Thyroid gland (tissue), 4 donors: ENCODE measurements at regions not wholly inside any gene's neighbourhood (a gene's known extent, or its start where the extent isn't known, plus 50 kb on each side); places are given as distances from the start of the nearest gene placed in this dataset.

Experiments
- DNase-seq, 2 donors: peaks; one replicate each; pipeline ENCODE4 v3.0.0-alpha.2; 2019
- H3K27ac ChIP-seq, 3 donors: fragments of 200-600 bp; sonication (generic); 1 replicate in 2 of 3; 2 replicates in 1 of 3; pipeline ENCODE4 v1.5.1; 2016 to 2019; ENCODE audit warnings: mild to moderate bottlenecking in 1 of 3, moderate library complexity in 1 of 3
- H3K27me3 ChIP-seq: fragments of 200-600 bp; sonication (generic); one replicate; pipeline ENCODE4 v1.5.1; 2019
- H3K36me3 ChIP-seq, 2 donors: fragments of 200-600 bp; sonication (generic); one replicate each; pipeline ENCODE4 v1.5.1; 2016 to 2019
- H3K4me1 ChIP-seq, 2 donors: fragments of 200-600 bp; sonication (generic); one replicate each; pipeline ENCODE4 v1.5.1; 2017 to 2019
- H3K4me3 ChIP-seq, 3 donors: fragments of 200-600 bp; sonication (generic); replicated peaks in 1 of 3; 1 replicate in 2 of 3; 2 replicates in 1 of 3; pipeline ENCODE4 v1.5.1; 2016; ENCODE audit warnings: mild to moderate bottlenecking in 1 of 3
- H3K9me3 ChIP-seq: fragments of 200-600 bp; sonication (generic); one replicate; pipeline ENCODE4 v1.5.1; 2017
- POLR2A ChIP-seq, 2 donors: fragments of 450-650 bp; IDR thresholded peaks; one replicate each; pipeline ENCODE4 v1.6.1; 2017; ENCODE audit warnings: antibody characterized with exemption in 2 of 2, mild to moderate bottlenecking in 2 of 2, moderate library complexity in 1 of 2
- WGBS, 2 donors: methylation state at CpG; one replicate each; pipeline ENCODE4 v1.1.5; 2017; 5-methylcytosine and 5-hydroxymethylcytosine counted together
- intact Hi-C: fragments of 100-400 bp; cut with DNase I; formaldehyde crosslinking; loops from one replicate; pipeline ENCODE4 v1.15.1; 2023
- TF ChIP-seq, protein P1 (sequence below), 6 experiments: fragments of 200-600 bp in 3 of 6; fragments of 450-650 bp in 3 of 6; sonication (generic) in 3 of 6; IDR thresholded peaks; one replicate each; pipeline ENCODE4 v1.5.1; 2016 to 2019; ENCODE audit warnings: antibody characterized with exemption in 6 of 6, mild to moderate bottlenecking in 2 of 6, inconsistent platforms in 1 of 6, moderate library complexity in 1 of 6

DNA sequence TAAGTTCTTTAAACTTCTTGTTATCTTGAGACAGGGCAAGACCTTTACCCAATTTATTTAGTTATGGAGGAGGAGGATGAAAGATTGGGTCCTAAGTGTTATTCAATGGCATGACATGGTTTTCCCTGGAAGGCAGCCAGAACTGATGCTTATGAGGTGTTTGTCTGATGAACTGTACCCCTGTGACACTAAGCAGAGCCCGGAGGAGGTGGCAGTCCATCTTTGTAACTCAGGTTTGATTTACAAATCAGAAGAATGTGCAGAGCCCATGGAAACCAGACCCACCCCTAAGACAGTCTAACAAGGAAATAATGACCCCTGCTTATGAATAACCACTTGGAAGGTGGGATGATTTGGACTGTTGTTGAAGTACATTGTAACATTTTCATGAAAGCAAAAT is 878.6 kb upstream of the NR2F2 start:
- no peaks in the 10 kb centered on the region for H3K36me3 ChIP-seq
- H3K4me1 ChIP-seq, result no peaks in the 10 kb centered on the region
- no peak overlapping the region for H3K4me3 ChIP-seq
- H3K27me3 ChIP-seq, result no peaks in the 10 kb centered on the region
- 75 to 85% methylated on average over 1 of the region's 1 CpG for WGBS, 2 donors
- intact Hi-C loops, result no loop called here
- H3K27ac ChIP-seq, result no peak overlapping the region
- TF ChIP-seq, protein P1, sequence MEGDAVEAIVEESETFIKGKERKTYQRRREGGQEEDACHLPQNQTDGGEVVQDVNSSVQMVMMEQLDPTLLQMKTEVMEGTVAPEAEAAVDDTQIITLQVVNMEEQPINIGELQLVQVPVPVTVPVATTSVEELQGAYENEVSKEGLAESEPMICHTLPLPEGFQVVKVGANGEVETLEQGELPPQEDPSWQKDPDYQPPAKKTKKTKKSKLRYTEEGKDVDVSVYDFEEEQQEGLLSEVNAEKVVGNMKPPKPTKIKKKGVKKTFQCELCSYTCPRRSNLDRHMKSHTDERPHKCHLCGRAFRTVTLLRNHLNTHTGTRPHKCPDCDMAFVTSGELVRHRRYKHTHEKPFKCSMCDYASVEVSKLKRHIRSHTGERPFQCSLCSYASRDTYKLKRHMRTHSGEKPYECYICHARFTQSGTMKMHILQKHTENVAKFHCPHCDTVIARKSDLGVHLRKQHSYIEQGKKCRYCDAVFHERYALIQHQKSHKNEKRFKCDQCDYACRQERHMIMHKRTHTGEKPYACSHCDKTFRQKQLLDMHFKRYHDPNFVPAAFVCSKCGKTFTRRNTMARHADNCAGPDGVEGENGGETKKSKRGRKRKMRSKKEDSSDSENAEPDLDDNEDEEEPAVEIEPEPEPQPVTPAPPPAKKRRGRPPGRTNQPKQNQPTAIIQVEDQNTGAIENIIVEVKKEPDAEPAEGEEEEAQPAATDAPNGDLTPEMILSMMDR (IDR thresholded peaks at IDR 0.05), result no peak
- no peak for TF ChIP-seq POLR2A (IDR thresholded peaks at IDR 0.05)
- DNase-seq, result no peak
- no peaks in the 10 kb centered on the region for H3K9me3 ChIP-seq

DNA sequence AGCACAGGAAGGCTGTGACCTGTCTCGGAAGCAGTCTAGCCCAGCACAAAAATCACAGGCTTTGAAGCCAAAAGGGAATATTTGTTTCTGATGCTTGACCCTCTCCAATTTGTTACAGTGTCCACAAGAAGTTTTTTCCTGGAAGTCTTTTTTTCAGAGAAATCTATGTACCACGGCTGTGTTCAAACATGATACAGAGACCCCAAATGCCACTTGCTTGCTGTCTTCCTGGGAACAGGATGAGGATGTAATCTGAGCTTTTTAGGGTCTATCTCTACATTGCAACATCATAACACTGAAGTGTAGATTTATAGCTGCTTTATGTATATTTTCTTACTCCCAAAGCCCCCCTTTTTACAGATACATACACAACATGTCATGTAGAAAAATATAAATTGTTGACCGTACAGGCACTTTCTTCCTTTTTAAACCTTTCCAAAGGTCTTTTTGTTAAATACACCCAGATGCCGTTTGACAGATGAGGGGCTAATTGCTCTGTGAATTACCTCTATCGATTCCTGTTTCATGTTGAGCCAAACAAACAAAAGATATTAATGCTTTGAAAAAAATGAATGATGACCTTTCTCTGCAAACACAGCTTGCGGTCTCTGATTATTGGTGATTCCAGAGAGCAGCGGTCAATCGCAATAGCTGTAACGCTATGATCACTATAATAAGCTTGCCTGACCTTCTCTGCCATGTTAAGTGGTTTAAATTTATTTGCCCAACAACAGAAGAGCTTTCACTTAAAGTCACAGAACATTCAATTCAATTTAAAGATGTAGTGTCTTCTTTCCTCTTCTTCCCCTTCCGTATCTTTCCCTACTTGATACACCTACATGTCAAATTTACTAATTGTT is 875.9 kb upstream of the NR2F2 start:
- 70 to 74% methylated on average over 10 of the region's 10 CpGs for WGBS, 2 donors
- TF ChIP-seq POLR2A (IDR thresholded peaks at IDR 0.05), result no peak
- TF ChIP-seq, protein P1 (IDR thresholded peaks at IDR 0.05), result no peak
- no peaks in the 10 kb centered on the region for H3K27me3 ChIP-seq
- intact Hi-C loops, result no loop called here
- no peaks in the 10 kb centered on the region for H3K36me3 ChIP-seq
- H3K9me3 ChIP-seq, result no peaks in the 10 kb centered on the region
- no peak for DNase-seq
- no peak overlapping the region for H3K27ac ChIP-seq
- peaks cover 0 to 4% of the 10 kb centered on the region in 2 donors for H3K4me1 ChIP-seq
- H3K4me3 ChIP-seq, result no peak overlapping the region

DNA sequence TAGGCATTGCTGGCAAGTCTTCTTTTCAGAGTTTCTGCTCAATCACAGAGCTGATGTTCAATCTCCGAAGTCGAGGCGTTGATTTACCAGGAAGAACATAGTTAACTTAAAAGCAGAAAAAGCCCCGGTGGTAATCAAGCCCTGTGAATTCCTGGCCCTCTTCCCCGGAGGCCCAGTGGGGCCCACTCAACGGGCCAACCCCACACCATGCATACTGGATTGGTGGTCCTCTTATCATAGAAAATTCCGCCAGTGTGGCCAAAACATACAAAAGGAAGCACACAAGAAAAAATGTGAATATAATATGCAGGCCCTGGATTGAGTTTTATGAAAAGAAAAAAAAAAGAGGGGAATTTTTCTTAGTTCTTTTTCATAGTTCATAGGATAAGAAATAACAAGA is 873.0 kb upstream of the NR2F2 start:
- H3K9me3 ChIP-seq, result no peaks in the 10 kb centered on the region
- TF ChIP-seq, protein P1 (IDR thresholded peaks at IDR 0.05), result no peak
- TF ChIP-seq POLR2A (IDR thresholded peaks at IDR 0.05), result no peak
- no peaks in the 10 kb centered on the region for H3K36me3 ChIP-seq
- peaks cover 0 to 4% of the 10 kb centered on the region in 2 donors for H3K4me1 ChIP-seq
- WGBS, 2 donors, result 68 to 79% methylated on average over 7 of the region's 7 CpGs
- H3K27ac ChIP-seq, result peak overlapping the region in 1 of 3 donors; percentile 27
- H3K4me3 ChIP-seq, result no peak overlapping the region
- intact Hi-C loops, result no loop called here
- no peaks in the 10 kb centered on the region for H3K27me3 ChIP-seq
- DNase-seq, result no peak

DNA sequence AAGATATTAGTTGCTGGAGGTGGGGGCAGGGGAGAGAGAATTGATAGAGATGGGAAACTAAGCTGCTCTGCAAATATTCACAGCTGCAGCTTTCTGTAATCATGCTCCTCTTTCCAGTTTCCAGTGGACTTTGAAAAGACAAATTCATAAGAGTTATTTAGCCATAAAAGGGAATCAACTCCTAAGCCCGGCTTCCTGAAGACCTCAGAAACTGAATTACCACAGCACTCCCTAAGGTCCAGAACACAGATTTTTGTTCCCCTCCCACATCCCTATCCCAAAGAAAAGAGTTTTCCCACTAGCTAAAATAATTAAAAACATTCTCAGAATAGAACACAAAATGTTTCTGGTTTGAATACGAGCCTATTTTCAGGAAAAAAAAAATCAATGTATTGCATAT is 871.8 kb upstream of the NR2F2 start:
- Histone ChIP-seq H3K4me1 (peaks cover 0 to 4% of the 10 kb centered on the region in 2 donors), H3K36me3 (no peaks in the 10 kb centered on the region), H3K4me3 (no peak overlapping the region), H3K27me3 (no peaks in the 10 kb centered on the region), H3K9me3 (no peaks in the 10 kb centered on the region), H3K27ac (peak overlapping the region in 2 of 3 donors; percentile 29 to 39)
- TF ChIP-seq POLR2A (IDR thresholded peaks at IDR 0.05), result no peak
- TF ChIP-seq, protein P1 (IDR thresholded peaks at IDR 0.05), result no peak
- no peak for DNase-seq
- intact Hi-C loops, result no loop called here
- 60 to 73% methylated on average over 2 of the region's 2 CpGs for WGBS, 2 donors

DNA sequence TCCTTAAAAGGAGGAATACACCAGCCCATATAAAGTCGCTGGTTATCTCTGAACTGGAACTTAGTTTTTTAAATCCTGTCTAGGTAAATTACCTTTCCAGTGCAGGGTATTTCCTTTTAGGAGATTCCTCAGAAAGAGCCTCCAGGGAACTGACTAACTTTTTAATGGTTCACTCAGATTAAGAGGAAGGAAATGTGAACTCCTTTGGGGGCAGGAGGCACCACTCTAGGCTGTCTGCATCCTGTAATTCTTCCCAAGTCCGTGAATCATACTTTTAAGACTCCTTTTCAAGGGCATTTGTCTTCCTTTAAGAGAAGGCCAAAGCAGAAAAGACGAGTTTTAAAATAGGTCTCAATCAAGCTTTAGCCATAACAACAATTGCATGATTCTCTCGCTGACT is 871.2 kb upstream of the NR2F2 start:
- Histone ChIP-seq H3K27ac (peak overlapping the region in 2 of 3 donors; percentile 29 to 39), H3K9me3 (no peaks in the 10 kb centered on the region), H3K4me1 (peaks cover 0 to 4% of the 10 kb centered on the region in 2 donors), H3K27me3 (no peaks in the 10 kb centered on the region), H3K4me3 (no peak overlapping the region), H3K36me3 (no peaks in the 10 kb centered on the region)
- DNase-seq, result no peak
- intact Hi-C loops, result no loop called here
- WGBS, 2 donors, result 41 to 45% methylated on average over 4 of the region's 4 CpGs
- no peak for TF ChIP-seq POLR2A (IDR thresholded peaks at IDR 0.05)
- TF ChIP-seq, protein P1 (IDR thresholded peaks at IDR 0.05), result no peak
